Gastroesophageal sphincter (tissue), 3 donors: ENCODE measurements at regions not wholly inside any gene's neighbourhood (a gene's known extent, or its start where the extent isn't known, plus 50 kb on each side); places are given as distances from the start of the nearest gene placed in this dataset.

Experiments used
- CTCF ChIP-seq, 4 experiments: fragments of 200-600 bp in 2 of 4; fragments of 450-650 bp in 2 of 4; sonication (generic) in 1 of 4; IDR thresholded peaks; one replicate each; pipeline ENCODE4 v1.5.1; 2017 to 2019; ENCODE audit warnings: antibody characterized with exemption in 4 of 4, mild to moderate bottlenecking in 2 of 4, moderate library complexity in 2 of 4
- EP300 ChIP-seq: sonication (generic); formaldehyde crosslinking; IDR thresholded peaks from one replicate; pipeline ENCODE4 v1.6.1; 2017; ENCODE audit warnings: antibody characterized with exemption, mild to moderate bottlenecking
- POLR2AphosphoS5 ChIP-seq: sonication (generic); formaldehyde crosslinking; IDR thresholded peaks from one replicate; pipeline ENCODE4 v1.6.1; 2017; ENCODE audit warnings: antibody characterized with exemption

GRCh38 chr6:155523821-155524651 is 68.4 kb upstream of the NOX3 start:
- no peak for TF ChIP-seq CTCF (IDR thresholded peaks at IDR 0.05)
- no peak for TF ChIP-seq POLR2AphosphoS5
- no peak for TF ChIP-seq EP300
